22Rv1 (cell line): ENCODE measurements at regions not wholly inside any gene's neighbourhood (a gene's known extent, or its start where the extent isn't known, plus 50 kb on each side); places are given as distances from the start of the nearest gene placed in this dataset.

Experiments
- CTCF ChIP-seq: fragments of 450-650 bp; IDR thresholded peaks from 2 replicates; pipeline ENCODE4 v1.5.1; 2017; ENCODE audit warnings: mild to moderate bottlenecking
- ZFX ChIP-seq: fragments of 450-650 bp; IDR thresholded peaks from 2 replicates; pipeline ENCODE4 v1.6.1; 2017; ENCODE audit warnings: antibody characterized with exemption, borderline replicate concordance

DNA sequence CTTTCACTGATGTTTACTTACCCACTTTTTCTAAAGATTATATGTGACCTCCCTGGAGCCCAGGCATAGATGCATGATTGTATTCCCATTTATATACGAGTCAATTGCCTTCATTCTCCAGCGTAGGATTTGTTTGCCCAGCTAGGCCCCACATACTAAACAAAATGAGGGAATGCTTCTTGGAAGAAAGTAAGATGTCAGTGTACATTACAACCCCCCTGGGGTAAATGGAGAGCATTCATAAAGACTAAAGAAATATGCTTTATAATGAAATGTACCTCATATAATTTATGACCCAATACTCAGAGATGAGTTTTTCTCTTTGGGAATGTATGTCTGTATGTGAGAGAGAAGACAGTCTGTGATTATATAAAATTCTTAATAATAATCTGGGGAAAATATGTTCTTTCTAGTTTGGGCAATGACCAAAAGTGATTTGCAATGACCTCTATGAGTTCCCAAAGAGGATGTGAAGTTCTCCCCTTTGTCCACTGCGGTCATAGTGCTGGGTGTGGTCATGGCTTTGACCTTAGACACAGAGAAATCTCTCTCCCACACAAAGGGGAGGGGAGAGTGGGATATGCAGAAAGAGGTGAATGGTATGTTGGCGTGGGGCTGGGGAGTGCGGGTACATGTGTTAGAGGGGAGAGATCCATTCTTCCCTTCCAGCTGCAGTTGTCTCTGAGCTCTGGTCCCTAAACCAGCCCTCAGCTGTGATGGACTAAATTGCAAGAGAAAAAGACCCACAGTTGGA lies 175.6 kb downstream of the EN1 start:
- TF ChIP-seq CTCF, result no peak
- no peak for TF ChIP-seq ZFX
